GM18499 (cell line): ENCODE measurements at regions not wholly inside any gene's neighbourhood (a gene's known extent, or its start where the extent isn't known, plus 50 kb on each side); places are given as distances from the start of the nearest gene placed in this dataset.

ENCODE experiments used
- ATAC-seq: cut with Tn5 transposase; IDR thresholded peaks from one replicate; pipeline ENCODE4 v1.9.1; 2021; ENCODE audit warnings: moderate number of reproducible peaks; ENCODE audit not compliant: insufficient read depth, unreplicated experiment

GRCh38 chr6:14948586-14949245, 297.2 kb upstream of the JARID2 start:
- ATAC-seq = no peak

- ATAC-seq = no peak
Measured at GRCh38 chr6:14950103-14950969, 295.5 kb upstream of the JARID2 start.

GRCh38 chr6:14950970-14951276, 294.9 kb upstream of the JARID2 start:
- no peak for ATAC-seq

GRCh38 chr6:14951704-14952103, 294.2 kb upstream of the JARID2 start:
- ATAC-seq = no peak

DNA sequence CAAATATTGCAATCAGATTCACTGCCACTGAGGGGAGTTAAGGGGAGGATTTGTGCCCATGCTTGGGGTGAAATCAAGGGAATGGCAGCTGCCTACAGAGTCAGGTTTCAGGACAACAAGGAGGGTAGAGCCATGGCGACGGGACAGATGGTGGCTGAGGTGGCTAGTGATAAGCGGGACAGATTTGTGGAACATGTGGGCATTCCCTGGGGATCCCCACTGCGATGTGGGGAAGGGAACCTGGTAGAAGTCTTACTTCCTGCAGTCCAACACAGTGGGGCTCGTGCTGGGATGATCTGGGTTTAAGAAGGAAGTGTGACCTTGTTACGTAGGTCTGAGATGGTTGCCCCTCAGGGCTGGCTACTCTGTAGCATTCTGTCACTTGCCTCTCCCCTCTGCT, 292.0 kb upstream of the JARID2 start:
- no peak for ATAC-seq

DNA sequence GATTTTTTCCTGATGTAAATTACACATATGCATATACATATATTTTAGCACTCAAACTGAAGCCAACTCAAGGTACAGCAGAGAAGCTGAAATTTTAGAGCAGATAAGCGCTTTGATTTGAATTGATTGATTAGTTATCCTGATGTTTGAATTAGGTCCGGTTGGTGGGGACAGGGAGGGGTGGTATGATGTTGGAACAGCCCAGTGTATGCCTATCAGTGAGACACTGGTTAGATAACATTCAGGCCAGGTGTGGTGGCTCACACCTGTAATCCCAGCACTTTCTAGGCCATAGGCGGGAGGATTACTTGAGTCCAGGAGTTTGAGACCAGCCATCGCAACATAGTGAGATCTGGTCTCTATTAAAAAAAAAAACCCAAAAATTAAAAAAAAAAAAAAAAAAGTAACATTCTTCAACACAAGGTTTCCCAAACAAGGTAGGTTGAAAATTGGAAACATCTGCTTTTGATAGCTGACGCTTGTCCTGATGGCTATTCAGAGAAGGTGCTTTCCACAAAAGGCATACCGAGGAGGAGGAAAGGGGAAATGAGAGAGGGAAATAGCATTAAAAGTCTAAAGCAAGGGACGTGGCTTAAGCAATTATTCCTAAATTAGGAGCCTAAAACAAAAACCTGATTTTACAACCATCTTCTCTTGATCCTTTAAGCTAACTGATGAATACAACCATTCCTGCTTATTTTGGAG, 288.4 kb upstream of the JARID2 start:
- ATAC-seq = no peak

DNA sequence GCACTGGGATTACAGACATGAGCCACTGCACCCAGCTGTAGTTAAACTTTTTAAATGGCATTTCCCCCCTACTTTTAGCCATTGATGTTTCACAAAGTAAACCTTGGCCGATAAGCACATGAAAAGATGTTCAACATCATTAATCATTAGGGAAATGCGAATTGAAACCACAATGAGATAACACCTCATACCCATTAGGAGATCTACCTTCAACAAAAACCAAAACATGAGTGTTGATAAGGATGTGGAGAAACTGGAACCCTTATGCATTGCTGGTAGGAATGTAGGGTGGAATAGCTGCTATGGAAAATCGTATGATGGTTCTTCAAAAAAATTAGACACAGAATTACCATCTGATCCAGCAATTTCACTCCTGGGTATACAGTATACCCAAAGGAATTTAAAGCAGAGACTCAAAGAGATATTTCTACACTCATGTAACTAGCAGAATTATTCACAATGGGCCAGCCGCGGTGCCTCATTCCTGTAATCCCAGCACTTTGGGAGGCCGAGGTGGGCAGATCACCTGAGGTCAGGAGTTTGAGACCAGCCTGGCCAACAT, 286.5 kb upstream of the JARID2 start:
- ATAC-seq = no peak

- ATAC-seq = no peak
Measured at GRCh38 chr6:14964556-14965270, 281.2 kb upstream of the JARID2 start.

DNA sequence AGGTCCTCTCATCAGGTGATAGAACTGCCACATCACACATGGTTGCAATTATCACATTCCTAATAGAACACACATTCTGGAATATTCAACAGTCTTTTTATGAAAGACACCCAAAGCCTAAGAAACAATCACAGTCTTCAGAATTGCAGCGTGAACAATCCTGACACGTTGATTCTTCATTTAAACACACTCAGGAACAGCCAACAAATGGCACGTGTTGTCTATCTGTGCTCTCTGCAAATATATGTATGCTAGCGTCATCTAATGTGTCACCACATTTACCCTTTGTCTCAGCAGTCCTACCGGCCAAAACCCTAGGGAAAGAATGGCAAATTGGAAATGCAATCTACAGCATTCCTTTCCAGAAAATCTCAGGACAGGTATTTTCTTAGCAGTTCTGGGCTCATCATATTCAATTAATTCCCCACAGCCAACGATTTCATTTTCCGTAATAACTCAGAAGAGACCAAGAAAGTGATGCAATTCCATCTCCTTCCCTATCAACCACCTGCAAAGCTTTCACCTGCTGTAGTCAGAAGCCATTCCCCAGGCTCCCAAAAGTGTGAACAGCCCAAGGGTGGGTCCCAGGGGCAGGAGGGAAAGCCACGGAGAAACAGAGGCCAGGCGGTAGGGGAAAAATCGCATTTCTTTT, 280.3 kb upstream of the JARID2 start:
- ATAC-seq = no peak

DNA sequence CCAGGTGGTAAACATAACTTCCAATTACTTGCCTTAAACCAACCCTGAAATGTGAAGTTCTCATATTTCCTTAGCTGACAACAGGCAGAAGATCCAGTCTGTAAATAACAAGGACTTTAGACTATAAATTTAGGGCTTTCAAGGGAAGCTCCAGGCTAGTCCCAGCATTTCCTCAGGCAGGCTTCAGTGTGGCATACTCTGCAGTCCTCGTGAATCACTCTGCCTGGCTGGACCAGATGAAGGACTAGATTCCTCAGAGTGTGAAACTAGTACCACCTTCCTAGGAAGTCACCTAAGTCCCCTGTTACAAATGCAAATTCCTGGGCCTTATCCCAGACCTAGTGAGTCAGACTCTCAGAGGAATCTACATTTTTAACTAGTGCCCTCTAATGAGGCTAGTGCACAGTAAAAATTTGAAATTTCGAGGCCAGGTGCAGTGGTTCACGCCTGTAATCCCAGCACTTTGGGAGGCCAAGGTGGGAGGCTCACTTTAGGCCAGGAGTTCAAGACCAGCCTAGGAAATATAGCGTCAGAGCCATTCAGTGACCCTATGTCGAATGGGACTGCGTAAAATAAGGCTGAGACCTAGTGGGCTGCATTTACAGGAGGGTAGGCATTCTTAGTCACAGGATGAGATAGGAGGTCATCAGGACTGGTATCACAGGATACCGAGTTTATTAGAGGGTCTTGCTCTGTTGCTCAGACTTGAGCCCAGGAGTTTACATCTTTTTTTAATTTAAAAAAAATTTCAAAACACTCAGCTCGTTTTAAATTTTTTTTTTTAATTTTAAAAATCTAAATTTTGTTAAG, 279.6 kb upstream of the JARID2 start:
- no peak for ATAC-seq

- ATAC-seq = no peak
Measured at GRCh38 chr6:14966906-14967711, 278.8 kb upstream of the JARID2 start.

GRCh38 chr6:14968056-14968637, 277.7 kb upstream of the JARID2 start:
- ATAC-seq = no peak

DNA sequence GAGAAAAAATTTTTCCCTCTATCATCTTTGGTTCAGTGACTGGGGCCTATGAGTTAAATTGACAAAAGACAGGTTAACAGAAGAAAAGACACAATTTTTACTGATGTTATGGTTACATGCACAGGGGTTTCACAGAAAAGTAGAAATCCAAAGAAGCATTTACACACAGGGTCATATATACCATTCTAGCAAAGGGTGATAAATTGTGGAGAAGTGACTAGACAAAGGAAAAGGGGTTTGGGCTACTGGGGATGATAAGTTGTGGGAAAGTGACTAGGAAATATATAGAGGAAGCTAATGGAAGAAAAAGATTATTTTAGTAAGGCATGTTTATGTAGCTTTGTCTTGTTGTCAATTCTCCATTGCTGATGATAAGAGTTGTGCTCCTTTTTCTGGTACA, 276.7 kb upstream of the JARID2 start:
- ATAC-seq = no peak

- ATAC-seq = no peak
Measured at GRCh38 chr6:14972379-14973067, 273.3 kb upstream of the JARID2 start.

- ATAC-seq = no peak
Measured at GRCh38 chr6:14974372-14974771, 271.5 kb upstream of the JARID2 start.

GRCh38 chr6:14974792-14975470, 270.9 kb upstream of the JARID2 start:
- ATAC-seq = no peak

DNA sequence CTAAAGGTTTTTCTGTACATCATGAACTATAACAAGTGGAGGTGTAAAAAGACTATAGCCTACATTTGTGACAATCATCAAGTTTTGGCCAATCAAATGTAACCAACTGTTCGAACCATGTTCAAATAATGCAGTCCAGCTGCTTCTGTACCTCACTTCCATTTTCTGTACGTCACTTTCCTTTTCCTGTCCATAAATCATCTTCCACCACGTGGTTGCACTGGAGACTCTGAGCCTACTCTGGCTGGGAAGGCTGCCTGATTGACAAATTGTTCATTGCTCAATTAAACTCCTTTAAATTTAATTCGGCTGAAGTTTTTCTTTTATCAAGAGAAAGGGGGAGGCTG, 270.4 kb upstream of the JARID2 start:
- no peak for ATAC-seq
